ENCODE measurements at regions not wholly inside any gene's neighbourhood (a gene's known extent, or its start where the extent isn't known, plus 50 kb on each side); places are given as distances from the start of the nearest gene placed in this dataset.

- TF ChIP-seq, protein P1, sequence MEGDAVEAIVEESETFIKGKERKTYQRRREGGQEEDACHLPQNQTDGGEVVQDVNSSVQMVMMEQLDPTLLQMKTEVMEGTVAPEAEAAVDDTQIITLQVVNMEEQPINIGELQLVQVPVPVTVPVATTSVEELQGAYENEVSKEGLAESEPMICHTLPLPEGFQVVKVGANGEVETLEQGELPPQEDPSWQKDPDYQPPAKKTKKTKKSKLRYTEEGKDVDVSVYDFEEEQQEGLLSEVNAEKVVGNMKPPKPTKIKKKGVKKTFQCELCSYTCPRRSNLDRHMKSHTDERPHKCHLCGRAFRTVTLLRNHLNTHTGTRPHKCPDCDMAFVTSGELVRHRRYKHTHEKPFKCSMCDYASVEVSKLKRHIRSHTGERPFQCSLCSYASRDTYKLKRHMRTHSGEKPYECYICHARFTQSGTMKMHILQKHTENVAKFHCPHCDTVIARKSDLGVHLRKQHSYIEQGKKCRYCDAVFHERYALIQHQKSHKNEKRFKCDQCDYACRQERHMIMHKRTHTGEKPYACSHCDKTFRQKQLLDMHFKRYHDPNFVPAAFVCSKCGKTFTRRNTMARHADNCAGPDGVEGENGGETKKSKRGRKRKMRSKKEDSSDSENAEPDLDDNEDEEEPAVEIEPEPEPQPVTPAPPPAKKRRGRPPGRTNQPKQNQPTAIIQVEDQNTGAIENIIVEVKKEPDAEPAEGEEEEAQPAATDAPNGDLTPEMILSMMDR (IDR thresholded peaks at IDR 0.05 in 4 of 5, conservative IDR thresholded peaks at IDR 0.05 in 1 of 5), result no peak
- no peak for TF ChIP-seq POLR2A (IDR thresholded peaks at IDR 0.05)
Observed at GRCh38 chr15:87656372-87656771, 600.2 kb downstream of the NTRK3 start.
